ENCODE measurements at regions not wholly inside any gene's neighbourhood (a gene's known extent, or its start where the extent isn't known, plus 50 kb on each side); places are given as distances from the start of the nearest gene placed in this dataset.

DNA sequence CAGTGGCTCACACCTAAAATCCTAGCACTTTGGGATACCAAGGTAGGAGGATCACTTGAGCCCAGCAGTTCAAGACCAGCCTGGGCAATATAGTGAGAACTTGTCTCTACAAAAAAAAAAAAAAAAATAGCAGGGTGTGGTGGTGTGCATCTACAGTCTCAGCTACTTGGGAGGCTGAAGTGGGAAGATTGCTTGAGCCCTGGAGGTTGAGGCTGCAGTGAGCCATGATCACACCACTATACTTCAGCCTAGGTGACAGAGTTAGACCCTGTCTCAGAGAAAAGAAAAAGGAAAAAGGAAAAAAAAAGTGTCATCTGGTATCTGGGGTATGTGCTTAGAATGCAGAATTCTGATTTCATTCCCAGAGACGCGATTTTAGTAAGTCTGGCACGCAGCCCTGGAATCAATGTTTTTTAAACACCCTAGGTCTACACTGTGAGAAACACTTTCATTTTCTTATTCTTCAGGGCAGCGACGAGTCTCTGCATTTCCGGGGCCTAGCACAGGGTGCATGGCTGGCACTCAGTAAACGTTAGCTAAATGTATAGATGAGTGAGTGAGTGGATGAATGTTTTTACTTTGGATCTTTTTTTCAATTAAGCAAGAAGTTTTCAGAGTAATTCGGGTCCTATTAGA lies 243.8 kb upstream of the PWP1 start:
- DNase-seq (ENCODE audit: low spot score) = no peak

DNA sequence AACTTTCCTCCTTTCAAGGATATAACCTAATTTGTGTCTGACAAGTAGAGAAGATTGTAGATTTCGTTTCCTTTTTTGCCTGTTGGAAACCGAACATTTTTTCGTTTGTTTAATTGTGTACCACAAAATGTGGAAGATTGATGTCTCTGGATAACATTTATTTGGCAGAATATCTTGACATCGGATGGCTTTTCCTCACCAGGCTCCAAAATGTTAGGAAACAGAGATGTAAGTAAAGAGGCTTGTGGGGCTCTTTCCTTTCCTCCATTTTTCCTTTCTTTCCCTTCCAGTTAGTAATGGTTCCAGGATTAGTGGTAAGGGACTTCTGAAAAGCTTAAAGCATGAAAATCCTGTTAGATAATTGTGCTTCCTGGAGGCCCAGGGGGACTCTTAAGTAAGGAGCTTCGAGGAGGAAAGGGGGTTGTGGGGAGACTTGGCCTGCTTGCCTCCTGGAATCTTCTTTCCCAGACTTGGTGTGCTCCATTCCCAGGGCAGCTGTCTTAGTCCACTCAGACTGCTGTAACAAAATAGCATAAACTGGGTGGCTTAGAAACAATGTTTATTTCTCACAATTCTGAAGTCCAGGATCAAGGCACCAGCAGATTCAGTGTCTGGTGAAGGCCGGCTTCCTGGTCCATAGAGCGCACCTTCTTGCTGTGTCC lies 243.1 kb upstream of the PWP1 start:
- DNase-seq (ENCODE audit: low spot score) = no peak

DNA sequence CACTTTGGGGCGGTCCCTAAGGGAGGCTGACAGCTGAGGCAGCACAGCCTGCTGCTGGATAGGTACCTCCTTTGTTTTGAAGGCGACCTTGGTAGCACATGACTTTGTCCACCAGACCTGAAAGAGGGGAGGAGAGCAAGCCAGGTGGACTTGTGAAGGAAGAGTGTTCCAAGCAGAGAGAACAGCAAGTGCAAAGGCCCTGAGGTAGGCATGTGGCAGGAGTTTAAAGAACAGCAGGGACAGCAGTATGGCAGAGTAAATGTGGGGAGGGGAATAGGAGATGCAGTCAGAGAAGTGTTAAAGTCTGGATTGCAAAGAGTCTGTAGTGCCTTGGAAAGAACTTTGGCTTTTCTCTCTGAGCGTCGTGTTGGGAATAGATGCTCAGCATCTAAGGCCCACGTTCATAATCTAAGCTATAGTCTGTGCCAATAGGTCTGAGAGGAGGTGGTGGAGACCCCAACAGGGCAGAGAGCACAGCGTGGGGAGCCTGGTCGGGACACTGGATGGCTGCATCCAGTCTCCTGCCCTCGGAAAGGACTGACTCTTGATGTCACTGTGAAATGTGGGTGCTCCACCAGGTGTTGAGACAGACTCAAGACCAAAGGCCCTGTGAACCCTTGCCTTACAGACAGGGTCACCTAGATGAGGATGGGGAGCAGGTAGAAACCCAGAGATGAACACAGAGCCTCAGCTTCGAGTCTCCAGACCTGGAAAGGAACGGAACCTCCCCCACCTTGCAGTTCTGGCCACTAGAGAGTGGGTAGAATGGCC lies 242.1 kb upstream of the PWP1 start:
- no peak for DNase-seq (ENCODE audit: low spot score)

DNA sequence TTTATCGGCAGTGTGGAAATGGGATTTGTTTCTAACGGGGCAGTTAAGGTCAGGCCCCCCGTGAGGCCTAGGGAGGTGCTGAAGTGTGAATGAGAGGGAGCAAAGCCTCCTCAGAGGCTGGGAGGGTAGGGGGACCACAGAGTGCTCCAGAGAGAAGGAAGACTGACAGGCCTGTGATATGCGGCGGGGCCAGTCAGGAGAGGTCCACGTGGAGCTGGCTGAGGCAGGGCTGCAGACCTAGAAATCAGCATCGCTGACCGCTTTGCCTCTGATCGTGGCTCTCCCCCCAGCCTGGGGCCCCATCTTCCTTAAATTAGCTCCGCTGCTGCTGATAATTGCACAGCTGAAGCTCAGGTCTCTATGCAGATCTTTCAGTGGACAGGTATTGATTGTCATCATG lies 240.8 kb upstream of the PWP1 start:
- no peak for DNase-seq (ENCODE audit: low spot score)

DNA sequence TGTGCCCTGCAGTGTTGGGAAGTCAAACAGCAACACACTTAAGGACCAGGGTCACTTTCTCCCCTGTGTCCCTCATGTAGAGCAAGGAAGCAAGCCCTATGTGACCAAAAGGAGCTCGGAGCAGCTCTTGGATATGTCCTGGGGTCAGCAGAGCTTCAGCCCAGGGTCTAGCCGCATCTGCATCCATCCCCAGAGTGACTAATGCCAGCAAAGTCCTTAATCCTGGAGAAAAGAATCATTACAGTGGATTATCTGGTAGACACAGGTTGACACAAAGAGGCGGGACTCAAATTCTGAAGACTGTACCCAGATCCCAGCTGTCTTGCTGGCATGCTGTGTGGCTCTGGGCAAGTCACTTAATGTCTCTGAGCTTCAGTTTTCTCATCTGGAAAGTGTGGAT lies 239.1 kb upstream of the PWP1 start:
- no peak for DNase-seq (ENCODE audit: low spot score)

DNA sequence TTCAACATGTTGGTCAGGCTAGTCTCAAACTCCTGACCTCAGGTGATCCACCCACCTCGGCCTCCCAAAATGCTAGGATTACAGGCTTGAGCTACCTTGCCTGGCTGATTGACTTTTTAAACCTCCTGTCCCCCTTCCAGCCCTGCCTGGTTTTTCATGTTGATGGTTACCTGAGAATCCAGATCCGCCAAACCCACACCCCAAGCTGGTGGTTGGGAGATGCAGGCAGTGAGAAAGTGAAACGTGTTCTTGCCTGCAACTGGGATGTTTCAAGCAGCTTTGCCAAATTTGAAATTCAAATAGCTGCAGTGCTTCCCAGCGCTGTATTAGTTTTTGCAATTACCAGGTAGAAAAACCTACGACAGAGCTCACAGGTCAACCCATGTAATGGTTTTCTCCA lies 238.3 kb upstream of the PWP1 start:
- DNase-seq (ENCODE audit: low spot score) = no peak

DNA sequence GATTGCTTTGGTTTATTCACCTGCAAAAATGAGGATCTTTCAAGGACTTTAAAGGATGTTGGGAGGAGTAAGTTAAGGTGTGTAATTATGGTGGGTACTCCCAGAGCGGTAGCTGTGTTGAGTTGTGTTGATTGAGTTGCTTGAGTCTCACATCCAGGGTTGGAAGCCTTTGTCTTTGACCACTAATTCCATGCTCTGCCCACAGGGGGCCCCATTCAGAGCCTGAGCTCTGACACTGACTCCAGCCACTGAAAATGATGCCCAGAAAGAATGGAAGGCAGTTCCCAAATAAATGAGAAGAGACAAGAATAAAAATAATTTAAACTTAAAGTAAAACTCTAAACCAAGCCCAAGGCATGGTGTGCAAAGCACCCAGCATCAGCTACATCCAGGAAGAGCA lies 237.4 kb upstream of the PWP1 start:
- DNase-seq (ENCODE audit: low spot score) = no peak

DNA sequence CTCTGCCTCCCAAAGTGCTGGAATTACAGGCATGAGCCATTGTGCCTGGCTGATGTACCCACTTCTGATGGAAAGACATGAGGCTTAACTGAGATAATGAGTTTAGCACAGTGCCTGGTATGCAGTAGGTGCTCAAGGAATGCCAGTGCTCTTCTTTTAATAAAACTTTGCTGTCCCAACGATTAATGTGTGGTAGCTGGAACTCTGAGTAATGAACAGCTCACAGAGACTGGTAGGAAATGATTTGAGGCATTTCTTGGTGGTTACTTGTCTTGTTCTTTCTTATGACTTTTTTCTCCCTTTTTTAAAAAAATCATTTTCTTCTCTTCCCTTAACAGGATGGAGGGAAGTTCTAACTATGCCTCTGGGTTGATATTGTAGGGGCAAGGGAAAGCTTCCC lies 235.7 kb upstream of the PWP1 start:
- no peak for DNase-seq (ENCODE audit: low spot score)

DNA sequence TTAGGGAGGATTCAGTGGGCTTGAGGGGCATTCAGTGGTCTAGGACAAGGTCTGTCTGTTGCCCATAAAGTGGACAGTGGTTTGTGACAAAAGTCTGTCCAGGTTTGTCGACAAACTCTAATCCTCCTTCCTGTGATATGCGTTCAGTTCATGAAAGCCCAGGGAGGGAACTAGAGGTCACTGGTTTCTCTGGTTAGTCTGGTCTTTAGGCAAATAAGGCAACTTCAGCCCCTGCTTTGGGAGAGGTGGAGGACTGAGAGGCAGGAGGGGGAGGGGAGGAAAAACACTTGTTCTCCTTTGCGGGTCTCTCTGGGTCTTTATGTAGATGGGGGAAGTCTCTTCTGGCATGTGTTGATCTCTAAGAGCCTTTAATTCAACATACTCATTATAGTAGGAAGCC lies 235.1 kb upstream of the PWP1 start:
- no peak for DNase-seq (ENCODE audit: low spot score)

DNA sequence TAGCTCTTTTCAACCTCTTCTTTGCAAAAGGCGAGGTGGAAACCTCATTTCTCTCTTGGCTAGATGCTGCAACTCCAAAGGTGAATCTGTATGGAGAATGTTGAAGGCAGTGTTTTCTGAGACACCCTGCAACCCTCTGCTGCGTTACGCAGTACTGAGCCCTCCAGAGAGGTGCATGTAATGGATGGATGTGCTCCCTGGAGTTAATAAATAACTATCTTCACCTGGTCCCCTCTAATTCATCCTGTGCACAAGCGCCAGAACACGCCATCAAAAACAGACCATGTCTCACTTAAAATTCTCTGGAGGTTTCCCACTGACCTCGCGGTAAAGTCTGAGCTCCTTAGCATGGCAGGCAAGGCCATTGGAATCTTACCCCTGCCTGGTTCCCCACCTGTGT lies 234.4 kb upstream of the PWP1 start:
- no peak for DNase-seq (ENCODE audit: low spot score)

DNA sequence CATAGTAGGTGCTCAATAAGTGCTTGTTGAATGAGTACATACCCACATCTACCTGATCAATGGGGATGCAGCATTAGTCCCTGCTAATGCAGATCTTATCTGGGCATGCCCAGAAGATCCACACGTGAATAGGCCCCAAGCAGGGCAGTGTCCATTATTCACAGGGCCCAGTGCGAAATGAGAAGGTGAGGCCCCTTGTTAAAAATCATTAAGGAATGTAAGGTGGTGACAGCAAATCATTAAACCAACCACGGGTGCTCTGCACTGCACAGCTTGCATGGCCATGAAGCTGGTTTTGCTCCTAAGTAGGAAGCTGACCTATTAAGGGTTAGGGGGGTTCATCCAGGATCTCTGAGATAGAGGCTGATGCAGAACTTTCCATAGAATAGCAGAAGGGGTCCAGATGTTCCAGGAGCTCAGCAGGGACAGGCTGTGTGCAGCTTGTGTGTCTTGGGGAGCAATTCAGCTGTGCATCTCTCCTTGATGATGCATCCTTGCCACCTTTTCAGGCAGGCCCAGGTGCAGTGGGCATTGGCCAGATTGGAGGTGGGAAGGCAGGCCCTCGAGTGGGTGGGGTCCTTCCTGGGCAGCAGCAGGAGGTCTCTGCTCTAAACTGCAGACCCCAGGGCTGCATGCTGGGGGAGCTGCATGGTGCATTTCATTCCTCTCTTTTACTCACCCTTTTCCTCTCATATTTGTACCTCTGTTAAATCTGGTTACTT lies 231.3 kb upstream of the PWP1 start:
- no peak for DNase-seq (ENCODE audit: low spot score)

DNA sequence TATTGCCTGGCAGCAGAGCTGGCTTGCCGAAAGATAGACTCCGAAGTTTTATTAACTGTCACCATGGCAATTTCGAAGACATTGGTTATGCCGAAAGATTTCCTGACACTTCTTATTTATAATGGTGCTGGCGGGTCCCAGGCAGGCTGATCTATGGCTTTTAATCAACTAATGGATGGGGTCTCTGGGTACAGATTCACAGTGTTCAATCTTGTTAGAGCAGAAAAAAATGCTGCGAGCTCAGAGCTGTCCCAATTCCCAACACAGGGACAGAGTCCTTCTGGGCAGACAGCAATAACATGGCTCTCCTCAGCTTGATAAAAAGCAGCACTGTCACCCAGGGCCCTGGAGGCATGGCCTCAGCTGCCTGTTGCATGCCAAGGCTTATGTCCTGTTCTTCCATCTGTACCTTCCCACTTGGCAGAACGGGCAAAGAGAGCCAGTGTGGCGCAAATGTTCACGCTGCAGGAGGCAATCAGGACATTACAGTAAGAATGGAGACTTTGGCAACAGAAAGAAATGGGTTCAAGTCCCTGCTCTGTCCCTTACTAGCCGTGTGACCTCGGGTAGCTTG lies 228.2 kb upstream of the PWP1 start:
- no peak for DNase-seq (ENCODE audit: low spot score)

DNA sequence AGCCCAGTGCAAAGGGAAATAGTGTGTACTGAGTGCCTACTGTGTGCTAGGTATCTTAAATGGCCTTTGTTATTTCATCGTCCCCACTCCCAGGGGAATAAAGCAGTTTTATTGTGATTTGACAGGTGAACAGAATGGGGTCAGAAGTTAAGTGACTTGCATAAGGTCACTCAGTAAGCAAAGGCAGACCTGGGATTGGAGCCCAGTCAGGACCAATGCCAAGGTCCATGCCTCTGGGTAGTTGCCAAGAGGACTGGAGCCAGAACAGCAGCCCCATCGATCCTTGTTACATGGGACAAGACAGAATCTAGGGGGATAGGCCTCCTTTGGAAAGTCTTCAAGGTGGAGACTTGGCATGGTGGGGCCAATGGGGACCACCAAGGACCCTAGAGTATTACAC lies 227.4 kb upstream of the PWP1 start:
- no peak for DNase-seq (ENCODE audit: low spot score)

DNA sequence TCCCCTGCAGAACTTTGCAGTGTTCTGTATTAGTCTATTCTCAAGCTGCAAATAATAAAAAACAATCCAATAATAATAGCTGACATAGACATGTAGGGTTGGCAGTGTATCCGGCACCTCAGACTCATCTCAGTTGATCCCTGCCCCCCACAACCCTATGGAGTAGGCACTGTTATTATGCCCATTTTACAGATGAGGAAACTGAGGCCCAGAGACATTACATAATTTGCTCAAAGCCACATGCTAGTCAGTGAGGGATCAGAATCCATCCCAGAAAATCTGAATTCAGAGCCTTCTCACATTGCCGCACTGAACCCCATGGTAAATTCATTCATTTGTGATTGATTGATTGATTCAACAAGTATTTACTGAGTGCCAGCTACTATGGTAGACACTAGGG lies 226.6 kb upstream of the PWP1 start:
- no peak for DNase-seq (ENCODE audit: low spot score)

DNA sequence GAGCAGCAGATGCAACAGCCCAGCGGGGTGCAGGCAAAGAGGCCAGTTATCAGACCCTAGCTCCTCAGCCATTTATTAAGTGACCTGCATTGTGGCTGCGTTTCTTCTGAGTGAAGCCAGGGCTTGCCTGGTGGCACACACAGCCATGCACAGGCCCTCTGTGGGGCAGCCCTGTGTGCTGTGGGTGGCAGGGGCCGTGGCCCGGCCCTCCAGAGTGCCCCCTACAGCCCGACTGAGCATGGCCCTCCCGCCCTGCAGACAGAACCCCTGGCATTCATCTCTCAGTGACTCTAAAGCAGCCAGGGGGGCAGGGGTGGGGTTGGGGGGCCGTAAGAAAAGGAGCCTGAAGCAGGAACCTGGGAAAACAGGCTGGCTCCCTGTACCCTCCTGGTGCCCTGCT lies 226.0 kb upstream of the PWP1 start:
- no peak for DNase-seq (ENCODE audit: low spot score)

DNA sequence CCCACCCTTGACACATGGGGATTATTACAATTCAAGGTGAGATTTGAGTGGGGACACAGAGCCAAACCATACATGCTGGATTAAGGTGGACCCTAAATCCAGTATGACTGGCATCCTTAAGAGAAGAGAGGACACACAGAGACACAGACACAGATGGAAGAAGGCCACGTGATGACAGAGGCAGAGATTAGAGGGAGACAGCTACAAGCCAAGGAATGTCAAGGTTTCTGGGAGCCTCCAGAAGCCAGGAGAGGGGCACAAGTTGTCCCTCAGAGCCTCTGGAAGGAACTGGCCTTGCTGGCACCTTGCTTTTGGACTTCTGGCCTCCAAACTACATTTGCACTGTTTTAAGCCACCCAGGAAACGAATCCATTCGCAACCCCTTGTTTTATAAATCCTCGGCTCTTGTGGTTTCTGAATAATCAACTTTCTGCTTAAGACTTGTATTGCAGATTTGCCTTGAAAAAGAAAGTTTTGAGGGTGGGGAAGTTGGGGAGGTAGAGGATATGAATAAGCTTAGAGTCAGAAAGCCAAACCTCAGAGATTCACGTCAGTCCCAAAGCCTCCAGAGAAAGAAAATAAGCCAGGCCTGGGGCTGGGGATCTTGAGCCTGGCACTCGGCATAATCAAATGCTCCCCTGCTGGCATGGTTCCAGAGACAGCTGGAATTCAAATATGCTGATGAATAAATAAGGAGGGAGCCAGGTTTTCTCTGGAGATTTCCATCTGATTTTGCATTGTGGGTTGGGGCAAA lies 224.2 kb upstream of the PWP1 start:
- DNase-seq (ENCODE audit: low spot score) = no peak

DNA sequence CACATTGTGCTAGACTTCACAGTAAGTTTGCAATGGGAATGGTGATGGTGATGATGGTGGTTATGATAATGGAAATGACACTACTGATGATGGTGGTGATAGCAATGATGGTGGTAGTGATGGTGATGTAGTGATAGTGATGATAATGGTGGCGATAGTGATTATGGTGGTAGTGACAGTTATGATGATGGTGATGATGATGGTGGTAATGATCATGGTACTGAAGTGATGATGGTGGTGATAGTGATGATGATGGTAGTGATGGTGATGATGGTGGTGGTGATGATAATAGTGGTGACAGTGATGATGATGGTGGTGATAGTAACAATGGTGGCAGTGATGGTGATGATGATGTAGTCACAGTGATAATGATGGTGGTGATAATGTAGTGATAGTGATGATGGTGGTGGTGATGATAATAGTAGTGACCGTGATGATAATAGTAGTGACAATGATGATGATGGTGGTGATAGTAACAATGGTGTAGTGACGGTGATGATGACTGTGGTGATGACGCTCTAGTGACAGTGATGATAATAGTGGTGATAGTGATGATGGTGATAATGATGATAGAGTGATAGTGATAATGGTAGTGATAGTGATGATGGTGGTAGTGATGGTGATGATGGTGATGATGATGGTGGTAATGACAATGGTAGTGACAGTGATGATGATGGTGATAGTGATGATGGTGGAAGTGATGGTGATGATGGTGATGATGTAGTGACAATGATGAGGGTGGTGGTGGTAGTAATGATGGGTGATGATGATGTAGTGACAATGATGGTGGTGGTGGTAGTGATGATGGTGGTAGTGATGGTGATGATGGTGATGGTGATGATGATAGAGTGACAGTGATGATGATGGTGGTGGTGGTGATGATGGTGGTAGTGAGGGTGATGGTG lies 222.9 kb upstream of the PWP1 start:
- no peak for DNase-seq (ENCODE audit: low spot score)

DNA sequence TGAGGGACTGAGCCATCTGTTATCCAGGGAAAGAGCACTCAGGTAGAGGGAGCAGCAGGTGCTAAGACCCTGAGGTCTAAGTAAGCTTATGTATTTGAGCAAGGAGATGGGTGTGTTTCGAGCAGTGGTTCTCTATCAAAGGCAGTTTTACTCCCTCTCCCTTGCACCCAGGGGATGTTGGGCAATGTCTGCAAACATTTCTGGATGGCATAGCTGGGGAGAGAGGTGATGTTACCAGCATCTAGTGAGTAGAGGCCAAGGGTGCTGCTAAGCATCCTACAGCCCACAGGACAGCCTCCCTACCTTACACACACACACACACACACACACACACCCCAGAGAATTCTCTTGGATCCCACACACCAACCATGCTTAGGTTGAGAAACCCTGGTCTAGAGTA lies 221.0 kb upstream of the PWP1 start:
- DNase-seq (ENCODE audit: low spot score) = no peak

DNA sequence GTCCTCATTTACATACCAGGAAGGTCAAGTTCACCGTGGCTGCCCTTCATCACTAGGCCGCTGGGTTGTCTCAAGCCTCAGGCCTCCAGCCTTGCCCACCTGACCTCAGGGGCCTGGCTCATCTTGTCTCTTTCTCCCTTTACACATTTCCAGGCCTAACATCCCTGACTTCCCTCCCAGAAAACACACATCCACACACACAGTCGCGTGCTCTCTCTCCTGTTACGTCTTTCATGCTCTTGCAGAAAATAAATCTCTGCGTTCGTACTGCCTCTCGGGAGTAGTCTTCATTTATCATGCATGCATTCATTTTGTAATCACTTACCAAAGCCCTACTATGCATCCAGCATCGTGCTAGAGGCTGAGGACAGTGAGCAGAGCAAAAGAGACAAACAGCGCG lies 220.0 kb upstream of the PWP1 start:
- DNase-seq (ENCODE audit: low spot score) = no peak

DNA sequence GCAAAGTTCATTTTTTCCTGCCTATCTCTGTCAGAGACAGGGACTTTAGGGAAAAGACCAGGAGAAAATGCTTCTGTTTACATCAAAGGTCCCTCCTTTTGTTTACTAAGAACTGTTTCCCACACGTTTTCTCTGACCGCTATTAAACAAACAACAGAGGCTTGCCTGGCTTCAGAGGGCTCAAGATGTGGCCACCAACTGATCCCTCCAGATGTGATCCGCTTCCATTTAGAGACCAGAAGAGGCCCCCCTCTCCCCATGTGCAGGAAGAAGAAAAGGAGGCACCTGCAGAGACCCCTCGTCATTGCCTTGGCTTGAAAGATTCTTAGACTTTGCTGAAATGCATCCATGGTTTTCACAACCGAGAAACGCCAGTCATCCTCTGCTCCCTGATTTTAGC lies 217.9 kb upstream of the PWP1 start:
- DNase-seq (ENCODE audit: low spot score) = no peak

Data from SK-N-DZ (cell line).